H1 (cell line): ENCODE measurements at regions not wholly inside any gene's neighbourhood (a gene's known extent, or its start where the extent isn't known, plus 50 kb on each side); places are given as distances from the start of the nearest gene placed in this dataset.

Experiments
- CREB1 ChIP-seq: IDR thresholded peaks from 2 replicates; pipeline ENCODE4 v1.6.1; 2012; ENCODE audit warnings: inconsistent platforms
- POLR2AphosphoS5 ChIP-seq: IDR thresholded peaks from 2 replicates; pipeline ENCODE4 v1.6.1; 2011; ENCODE audit warnings: low read depth, low read length
- RFX5 ChIP-seq: IDR thresholded peaks from 2 replicates; pipeline ENCODE4 v1.6.1; 2011; ENCODE audit warnings: low read depth, low read length, improper control_type of control experiment, borderline replicate concordance

GRCh38 chr20:55792049-55792448 is 213.3 kb downstream of the CBLN4 start:
- TF ChIP-seq RFX5 (no peak), CREB1 (no peak), POLR2AphosphoS5 (no peak)
